HG03060 (cell line): ENCODE measurements at regions not wholly inside any gene's neighbourhood (a gene's known extent, or its start where the extent isn't known, plus 50 kb on each side); places are given as distances from the start of the nearest gene placed in this dataset.

Source experiments
- ATAC-seq: cut with Tn5 transposase; IDR thresholded peaks from one replicate; pipeline ENCODE4 v1.9.1; 2021; ENCODE audit warnings: low read depth, moderate number of reproducible peaks; ENCODE audit not compliant: unreplicated experiment

GRCh38 chr5:11985993-11986392 is 81.7 kb upstream of the CTNND2 start:
- no peak for ATAC-seq

GRCh38 chr5:11984196-11984595 is 80.0 kb upstream of the CTNND2 start:
- no peak for ATAC-seq

- no peak for ATAC-seq
Measured at GRCh38 chr5:11981986-11982385, 77.7 kb upstream of the CTNND2 start.

GRCh38 chr5:11977904-11978303 is 73.7 kb upstream of the CTNND2 start:
- no peak for ATAC-seq

- ATAC-seq: no peak
Measured at GRCh38 chr5:11973469-11973868, 69.2 kb upstream of the CTNND2 start.

GRCh38 chr5:11963227-11963626 is 59.0 kb upstream of the CTNND2 start:
- ATAC-seq: no peak

GRCh38 chr5:11962122-11962521 is 57.9 kb upstream of the CTNND2 start:
- ATAC-seq: no peak

GRCh38 chr5:11958321-11958720 is 54.1 kb upstream of the CTNND2 start:
- ATAC-seq: no peak

- no peak for ATAC-seq
Measured at GRCh38 chr5:11955331-11955730, 51.1 kb upstream of the CTNND2 start.
